Activated T-cell treated with anti-CD3 and anti-CD28 coated beads for 4 hours (primary cell): ENCODE measurements at regions not wholly inside any gene's neighbourhood (a gene's known extent, or its start where the extent isn't known, plus 50 kb on each side); places are given as distances from the start of the nearest gene placed in this dataset.
"Not testable (repeated sequence)": the region's sequence is repeated elsewhere in the genome, so short reads cannot be mapped to it uniquely, and the experiment has no call there.

Experiments
- DNase-seq: peaks from one replicate; pipeline ENCODE4 v3.0.0-alpha.2; 2020

DNA sequence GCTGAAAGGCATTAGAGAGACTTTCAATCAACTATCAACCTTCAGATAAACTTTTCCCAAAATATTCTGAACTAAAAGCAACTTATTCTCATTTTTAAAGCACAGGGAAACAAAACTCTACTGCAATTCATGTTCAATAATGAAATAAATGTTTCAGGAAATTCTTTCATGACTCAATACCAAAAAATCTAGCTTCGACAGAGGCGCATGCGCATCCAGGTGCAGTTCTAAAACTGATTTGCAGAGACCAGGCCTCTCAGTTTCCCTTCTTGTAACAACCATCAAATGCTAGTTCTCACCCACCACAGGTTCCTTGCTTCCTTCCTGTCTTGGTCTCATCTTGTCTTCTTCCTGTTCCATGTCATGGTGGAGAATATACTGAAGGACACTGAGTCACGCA lies 55.3 kb upstream of the NRBF2 start:
- DNase-seq, result no peak

DNA sequence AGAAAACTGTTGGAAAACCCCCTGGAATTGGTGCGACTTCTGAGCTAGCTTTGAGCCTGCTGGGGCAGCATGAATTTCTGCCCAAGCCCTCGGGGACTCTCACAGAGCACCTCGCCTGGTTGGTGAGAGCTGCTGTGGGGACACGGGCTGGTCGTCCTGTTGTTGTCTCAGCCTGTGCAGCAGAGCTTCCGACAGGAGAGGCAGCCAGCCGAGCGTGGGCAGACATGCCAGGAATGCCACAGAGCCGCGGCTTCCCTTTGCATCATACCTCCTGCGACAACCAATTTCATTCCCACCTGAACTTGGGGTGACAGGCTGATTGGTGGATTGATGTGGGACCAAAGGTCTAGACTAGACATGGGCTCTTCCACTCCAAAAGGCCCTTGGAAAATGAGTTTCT lies 60.2 kb upstream of the NRBF2 start:
- no peak for DNase-seq

DNA sequence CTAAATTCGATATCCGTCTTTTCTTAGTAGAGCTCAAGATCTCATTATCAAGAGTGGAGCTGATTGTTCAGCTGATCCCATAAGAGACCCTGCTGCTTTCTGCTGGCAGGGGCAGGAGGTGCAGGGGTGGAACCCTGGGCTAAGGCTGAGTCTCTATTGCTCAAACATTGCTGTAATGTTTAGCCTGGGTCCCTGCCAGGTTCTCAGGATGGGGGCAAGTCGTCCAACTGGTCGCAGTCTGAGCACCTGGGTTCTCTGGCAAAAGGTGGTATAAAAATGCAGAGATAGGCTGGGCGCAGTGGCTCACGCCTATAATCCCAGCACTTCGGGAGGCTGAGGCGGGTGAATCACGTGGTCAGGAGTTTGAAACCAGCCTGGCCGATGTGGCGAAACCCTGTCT lies 62.0 kb upstream of the NRBF2 start:
- DNase-seq, result no peak

DNA sequence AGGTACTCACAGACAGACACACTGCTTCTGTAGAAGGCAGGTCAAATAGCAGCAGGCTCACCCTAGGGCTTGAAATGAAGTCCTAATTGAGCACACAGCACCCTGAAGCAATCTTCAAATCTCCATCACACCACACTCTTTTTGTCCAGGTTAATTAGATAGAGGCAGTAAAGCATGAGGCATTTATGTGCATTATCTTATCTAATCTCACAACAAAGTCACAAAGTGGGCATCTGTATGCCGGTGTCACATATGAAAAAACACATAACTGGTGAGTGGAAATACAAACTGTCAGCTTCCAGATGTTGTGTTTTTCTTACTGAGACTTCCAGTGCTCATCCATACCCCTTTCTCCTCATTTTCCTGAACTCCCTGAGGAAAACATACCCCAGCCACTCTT lies 63.8 kb upstream of the NRBF2 start:
- DNase-seq, result no peak

DNA sequence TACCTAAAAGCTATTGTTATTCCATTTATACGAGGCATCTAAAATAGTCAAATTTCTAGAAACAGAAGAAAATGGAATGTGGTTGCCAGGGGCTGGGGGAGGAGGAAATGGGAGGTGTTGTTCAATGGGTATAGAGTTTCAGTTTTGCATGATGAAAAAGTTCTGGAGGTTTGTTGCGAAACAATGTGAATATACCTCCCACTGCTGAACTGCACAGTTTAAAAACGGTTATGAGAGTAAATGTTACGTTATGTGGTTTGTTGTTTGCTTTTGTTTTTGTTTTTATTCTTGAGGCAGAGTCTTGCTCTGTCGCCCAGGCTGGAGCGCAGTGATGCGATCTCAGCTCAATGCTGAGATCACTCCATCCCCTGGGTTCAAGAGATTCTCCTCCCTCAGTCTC lies 64.9 kb upstream of the NRBF2 start:
- no peak for DNase-seq

DNA sequence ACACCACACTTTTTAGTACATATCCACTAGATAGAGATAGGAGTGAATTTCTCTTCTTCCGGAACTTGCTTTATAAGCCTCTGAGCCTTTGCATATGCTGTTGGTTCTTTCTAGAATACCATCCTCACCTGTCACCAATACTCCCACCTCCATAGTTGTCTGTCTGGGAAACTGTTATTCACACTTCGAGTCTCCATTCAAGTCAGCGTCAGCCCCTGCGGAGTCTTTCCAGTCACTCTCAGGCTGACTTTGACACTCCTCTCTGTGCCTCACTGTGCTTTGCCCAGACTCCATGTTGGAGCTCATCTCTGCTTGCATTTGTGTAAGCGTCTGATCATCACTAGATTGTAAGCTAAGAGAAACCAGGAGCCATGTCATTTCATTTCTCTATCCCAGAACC lies 66.5 kb upstream of the NRBF2 start:
- no peak for DNase-seq

DNA sequence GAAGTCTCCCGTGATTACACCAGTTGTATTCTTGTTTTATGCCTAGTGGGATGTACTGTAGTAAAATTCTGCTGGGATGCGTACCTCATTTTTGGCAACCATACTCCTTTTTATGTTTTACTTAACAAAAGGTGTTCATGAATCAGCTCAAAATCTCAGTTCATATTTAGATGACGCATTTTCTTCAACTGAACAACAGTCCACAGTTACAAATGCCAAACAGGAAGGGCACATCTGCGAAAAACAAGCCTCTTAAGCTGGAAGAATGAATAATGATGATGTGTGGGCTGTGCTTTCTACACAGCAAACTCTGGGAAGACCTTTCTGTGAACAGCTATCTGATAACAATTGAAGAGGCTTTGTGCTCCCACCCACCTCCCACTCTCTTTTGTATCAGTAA lies 68.4 kb upstream of the NRBF2 start:
- DNase-seq, result no peak

DNA sequence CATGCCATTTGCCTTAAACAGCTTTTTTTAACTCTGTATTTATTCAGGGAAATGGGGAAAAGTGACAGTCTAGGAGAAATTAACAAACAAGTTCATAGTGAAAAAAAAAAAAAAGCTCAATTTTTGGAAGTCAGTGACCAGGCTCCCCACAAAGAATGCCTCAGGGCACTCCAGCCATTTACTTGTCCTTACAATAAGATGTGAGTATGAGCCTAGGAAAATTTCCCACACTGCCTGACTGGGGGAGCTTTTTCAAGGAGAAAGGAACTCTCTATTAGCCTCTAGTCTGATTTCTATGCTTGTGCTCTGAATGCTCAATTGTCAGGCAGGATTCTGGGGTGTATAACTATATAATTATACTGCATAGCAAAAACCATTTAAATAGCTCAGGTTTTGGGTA lies 74.9 kb upstream of the NRBF2 start:
- no peak for DNase-seq

DNA sequence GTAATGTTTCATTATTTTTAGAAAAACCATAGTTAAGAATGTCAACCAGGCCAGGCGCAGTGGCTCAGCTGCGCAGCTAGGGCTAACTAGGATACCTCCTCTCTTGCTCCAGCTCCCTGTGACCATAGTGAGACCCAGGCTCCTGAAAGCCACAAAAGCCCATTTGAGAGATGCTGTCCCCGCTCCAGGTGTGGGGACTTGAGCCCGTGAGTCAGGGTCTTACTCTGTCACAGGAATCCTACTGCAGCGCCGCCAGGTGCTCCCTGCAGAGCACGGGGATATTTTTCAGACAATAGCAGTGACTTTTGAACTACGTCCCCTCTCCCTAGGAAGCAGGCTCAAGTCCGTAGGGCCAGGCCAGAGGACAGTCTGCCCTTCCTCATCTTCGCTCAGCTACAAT lies 75.6 kb upstream of the NRBF2 start:
- no peak for DNase-seq

DNA sequence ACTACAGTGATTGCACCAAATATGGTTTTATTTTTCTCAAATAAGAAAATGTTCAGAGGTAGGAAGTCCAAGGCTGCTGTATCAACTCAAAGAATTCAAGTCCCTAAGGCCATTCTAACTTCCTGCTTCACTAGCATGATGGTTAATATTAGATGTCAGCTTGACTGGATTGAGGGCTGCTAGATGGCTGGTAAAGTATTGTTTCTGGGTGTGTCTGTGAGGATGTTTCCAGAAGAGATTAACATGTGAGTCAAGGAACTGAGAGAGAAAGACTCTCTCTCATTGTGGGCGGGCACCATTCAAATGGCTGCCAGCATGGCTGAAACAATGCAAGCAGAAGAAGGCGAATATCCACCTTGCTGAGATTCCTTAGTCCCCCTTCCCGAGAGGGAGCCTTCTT lies 77.4 kb upstream of the NRBF2 start:
- no peak for DNase-seq

DNA sequence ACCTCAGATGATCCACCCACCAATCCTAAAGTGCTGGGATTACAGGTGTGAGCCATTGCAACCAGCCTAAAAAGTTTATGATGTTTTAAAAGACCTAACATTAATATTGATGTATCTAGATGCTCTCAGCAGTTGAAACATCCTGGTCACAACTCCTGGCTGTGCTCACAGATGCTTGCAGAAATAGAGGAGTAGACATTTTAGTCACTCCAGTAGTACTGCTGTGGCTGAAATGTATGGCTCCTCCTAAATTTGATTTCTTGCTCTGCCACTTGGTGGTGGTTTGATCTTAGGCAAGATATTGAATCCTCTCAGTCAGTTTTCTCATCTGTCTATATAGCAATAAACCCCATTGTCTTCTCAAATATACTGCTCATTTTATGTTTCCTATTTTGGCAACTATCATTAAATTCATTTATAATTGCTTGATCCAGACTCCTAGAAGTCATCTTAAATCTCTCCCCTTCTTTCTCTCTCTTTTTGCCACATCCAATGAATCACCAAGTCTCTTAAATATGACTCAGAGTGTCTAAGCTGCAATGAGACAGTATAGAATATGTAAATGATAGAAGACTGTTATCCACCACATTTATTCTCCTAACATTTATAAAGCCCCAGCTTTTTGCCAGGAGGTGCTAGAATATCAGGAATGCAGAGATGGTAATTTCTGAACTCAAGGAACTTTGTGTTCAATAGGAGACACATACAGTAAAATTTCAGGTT lies 78.1 kb upstream of the NRBF2 start:
- DNase-seq, result no peak

DNA sequence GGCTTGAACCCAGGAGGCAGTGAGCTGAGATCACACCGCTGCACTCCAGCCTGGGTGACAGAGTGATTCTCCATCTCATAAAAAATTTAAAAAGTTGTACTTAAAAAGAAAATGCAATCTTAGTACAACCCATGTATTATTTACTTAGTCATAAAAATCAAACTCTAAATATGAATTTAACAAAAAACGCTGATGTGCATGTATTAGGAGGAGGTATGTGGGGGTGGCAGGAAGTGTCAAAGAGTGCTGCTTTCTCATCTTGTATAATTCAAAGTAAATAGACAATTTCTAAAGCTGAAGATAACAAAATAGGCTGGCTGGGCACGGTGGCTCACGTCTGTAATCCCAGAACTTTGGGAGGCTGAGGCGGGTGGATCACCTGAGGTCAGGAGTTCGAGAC lies 81.0 kb upstream of the NRBF2 start:
- DNase-seq, result no peak

DNA sequence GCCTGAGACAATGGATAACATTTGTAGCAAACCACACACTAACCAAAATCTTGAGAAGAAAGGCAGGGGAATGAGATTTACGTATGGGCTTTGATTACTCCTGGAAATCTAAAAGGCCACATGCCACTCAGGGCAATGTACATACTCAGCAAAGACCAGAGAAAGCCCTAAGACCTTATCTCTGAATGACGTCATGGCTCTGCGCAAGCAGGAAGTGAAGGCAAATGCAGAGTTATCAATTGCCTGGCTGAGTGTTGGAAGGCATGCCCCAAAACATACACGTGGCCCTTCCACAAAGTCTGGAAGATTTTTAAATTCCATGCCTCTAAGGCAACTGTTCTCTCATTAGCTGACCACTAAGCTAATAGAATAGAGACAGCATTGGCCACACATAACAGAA lies 90.9 kb upstream of the NRBF2 start:
- DNase-seq, result no peak

DNA sequence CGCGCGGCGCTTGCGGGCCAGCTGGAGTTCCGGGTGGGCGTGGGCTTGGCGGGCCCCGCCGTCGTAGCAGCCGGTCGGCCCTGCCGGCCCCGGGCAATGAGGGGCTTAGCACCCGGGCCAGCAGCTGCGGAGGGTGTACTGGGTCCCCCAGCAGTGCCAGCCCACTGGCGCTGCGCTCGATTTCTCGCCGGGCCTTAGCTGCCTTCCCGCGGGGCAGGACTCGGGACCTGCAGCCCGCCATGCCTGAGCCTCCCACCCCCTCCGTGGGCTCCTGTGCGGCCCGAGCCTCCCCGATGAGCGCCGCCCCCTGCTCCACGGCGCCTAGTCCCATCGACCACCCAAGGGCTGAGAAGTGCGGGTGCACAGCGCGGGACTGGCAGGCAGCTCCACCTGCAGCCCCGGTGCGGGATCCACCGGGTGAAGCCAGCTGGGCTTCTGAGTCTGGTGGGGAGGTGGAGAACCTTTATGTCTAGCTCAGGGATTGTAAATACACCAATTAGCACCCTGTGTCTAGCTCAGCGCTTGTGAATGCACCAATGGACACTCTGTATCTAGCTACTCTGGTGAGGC lies 99.4 kb upstream of the NRBF2 start:
- DNase-seq, result not testable (repeated sequence)

DNA sequence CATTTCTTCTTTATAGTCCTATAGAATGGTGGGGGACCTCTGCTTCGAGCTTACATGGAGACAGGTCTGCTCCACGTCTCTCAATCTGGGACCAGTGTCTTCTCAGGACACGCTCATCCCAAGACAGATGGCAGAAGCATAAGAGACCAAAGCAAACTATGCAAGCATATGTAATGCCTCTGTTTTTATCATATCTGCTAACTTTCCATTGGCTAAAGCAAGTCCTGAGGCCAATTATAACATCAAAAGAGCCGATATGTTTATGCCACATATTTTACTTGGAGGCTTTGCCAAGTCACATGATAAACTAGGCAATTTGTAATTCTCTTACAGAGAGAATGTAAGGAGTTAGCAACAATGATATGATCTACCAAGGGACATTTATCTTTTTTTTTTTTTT lies 102.6 kb upstream of the NRBF2 start:
- no peak for DNase-seq

DNA sequence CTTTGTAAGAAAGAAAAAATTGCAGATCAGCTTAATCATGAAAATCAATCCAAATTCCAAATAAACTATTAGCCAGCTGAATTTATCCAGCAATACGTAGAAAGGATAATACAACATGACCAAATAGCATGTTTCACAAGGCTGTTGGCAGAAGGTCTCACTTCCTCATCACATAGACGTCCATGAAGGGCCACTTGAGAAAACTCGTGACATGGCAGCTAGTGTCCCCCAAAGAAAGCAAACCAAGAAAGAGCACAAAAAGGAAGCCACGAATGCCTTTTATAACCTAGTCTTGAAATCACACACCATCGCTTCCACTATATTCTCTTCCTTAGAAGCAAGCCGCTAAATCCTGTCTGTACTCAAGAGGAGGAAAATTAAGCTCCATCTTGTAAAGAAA lies 105.6 kb upstream of the NRBF2 start:
- no peak for DNase-seq

DNA sequence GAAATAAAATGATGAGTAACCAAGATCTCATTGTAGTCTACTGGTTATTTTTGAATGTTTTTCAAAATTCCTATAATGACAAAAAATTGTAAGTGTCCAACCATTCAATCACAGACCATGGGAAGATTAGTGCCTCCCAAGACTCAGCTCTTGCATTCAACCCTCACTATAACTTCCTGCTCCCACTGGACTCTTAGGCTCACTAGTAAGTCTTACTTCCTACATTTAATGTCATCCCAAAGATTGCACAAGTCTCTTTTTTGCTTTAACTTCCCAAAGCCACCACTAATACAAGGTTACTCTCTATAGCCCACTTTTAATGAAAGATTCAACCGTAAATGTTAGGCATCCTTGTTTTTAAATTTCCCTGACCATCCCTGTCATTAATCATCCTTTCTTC lies 111.9 kb upstream of the NRBF2 start:
- DNase-seq, result no peak

DNA sequence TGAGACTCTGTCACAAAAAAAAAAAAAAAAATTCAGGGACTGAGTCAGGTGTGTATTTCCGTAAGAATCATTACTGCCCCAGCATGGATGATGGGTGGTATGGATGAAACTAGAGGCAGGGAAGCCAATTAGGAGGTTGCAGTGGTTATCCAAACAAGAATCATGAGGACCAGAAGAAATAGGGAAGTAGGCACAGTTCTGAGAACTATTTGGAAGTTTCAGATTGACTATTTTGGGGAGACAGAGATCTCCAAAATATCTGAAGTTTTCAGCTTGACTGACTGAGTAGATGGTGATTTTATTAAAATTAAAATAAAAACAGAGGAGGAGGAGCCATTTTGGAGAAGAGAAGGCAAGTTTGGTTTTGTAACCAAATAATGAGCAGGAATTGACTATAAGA lies 119.4 kb upstream of the NRBF2 start:
- DNase-seq, result no peak

DNA sequence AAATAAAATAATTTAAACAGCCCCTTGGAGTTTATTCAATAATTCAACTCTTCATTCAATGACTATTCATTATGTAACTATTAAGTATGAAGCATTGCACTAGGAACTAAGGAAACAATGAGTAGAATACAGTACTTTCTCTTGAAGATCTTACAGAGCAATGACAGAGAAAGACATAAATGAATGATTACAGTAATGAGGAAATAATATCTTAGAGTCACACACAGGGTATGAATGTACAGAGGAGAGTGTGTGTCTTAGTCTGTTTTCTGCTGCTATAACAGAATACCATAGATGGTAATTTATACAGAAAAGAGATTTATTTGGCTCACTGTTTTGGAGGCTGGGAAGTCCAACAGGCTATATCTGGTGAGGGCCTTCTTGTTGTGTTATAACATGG lies 120.5 kb upstream of the NRBF2 start:
- no peak for DNase-seq

DNA sequence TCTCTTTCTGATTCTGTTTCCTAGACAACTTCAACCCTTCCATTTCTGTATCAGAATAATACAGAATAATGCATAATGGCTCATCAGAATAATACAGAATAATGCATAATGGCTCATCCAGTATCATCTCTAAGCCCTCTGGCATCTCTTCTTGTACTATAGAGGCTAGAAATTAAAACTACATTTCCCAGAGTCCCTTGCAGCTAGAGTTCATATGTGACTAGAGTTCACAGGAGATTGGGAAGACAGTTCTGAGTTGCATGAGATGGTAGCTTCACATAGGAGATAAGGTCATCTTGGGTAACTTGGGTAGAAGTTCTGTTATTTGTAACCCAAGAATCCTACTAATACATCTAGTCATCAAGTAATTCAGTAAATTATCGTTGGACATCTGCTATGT lies 122.9 kb upstream of the NRBF2 start:
- DNase-seq, result no peak

DNA sequence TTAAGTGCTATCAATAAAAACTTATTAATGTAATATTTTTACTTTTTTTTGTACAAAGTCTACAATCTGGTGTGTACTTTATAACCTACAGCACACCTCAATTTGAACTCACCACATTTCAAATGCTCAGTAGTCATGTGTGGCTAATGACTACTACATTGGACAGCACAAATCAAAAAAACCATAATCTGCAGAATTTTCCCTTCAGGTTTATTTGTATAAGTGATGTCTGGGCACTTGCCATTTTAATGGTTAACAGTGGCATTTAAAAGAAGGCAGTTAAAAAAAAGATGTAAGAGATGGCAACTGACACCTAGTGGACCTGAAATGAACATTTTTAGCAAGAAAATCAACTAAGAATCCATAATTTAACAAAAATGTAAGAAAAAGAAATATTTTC lies 124.6 kb upstream of the NRBF2 start:
- no peak for DNase-seq

DNA sequence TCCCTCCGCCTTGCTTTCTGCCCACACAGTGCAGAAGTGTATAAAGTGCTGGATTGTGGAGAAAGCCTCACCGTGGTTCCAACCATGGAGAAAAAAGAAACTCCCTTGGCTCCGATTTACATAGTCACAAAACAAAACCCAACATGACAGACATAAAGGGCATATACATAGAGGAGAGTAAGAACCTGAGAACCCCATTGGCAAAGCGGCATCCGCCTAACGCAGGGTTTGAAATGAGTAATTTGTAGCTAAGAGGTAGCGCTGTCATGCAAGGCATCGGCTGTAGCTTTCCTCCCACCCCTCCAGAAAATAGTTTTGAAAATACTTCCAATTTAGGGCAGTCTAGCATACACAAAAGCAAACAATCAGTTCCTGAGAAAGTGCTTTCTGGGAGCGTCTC lies 126.0 kb upstream of the NRBF2 start:
- DNase-seq, result no peak

DNA sequence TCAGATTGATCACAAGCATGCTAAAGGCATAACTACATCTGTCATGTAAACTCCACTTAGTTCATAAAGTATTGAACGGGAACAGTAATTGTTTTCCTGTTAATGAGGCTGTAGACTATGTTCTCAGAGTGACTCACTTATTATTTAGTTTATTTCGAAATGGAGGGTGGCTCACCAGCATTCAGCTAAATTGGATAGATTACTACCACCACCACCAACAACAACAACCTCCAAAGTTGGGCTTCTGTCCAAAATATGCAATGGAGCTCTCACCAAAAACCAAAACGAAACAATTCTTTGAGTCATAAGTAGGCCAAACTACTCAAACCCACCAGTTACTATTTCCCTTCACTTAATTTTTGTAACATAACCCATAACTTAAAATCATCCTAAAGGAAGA lies 127.9 kb upstream of the NRBF2 start:
- DNase-seq, result no peak

DNA sequence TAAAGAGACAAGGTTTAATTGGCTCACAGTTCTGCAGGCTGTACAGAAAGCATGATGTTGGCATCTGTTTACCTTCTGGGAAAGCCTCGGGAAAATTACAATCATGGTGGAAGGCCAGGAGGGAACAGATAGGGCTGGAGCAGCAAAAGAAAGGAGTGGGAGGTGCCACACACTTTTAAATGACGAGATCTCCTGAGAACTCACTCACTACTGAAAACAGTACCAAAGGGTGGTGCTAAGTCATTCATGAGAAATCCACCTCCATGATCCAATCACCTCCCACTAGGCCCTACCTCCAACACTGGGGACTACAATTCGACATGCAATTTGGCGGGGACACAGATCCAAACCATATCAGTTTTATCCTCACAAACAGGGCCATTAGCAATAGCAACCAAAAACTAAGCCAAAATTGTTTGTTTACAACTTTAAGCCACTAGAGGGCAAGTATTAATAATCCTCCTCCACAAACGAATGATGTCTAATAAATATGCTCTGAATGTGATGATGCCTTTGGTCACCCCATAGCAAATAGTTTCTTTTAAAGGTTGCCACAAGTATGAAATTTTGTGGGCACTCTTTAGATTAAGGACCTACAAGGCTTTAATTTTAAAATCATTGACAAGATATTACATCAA lies 129.2 kb upstream of the NRBF2 start:
- no peak for DNase-seq

DNA sequence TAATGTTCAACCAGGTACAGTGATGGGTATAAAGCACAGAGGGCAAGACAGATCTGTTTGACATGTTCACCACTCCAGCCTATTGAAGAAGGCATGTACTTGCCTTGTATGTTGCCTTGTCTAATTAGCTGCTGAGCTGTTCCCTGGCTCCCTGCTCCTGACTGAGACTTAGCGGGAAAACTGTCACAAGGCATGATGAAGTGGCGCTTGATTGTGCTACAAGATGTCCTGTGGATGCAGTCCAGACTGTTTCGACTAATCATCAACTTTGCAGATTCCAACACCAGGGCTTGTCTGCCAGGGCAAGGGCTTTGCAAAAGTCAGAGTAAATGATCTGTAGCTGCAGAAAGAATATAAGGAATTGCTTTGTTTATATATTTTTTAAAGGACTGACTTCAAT lies 136.2 kb upstream of the NRBF2 start:
- DNase-seq, result no peak
